ENCODE measurements at regions not wholly inside any gene's neighbourhood (a gene's known extent, or its start where the extent isn't known, plus 50 kb on each side); places are given as distances from the start of the nearest gene placed in this dataset.
A peak's percentile ranks its signal among the peaks of the same experiment; 100 is the strongest.
"Not testable (repeated sequence)": the region's sequence is repeated elsewhere in the genome, so short reads cannot be mapped to it uniquely, and the experiment has no call there.

DNA sequence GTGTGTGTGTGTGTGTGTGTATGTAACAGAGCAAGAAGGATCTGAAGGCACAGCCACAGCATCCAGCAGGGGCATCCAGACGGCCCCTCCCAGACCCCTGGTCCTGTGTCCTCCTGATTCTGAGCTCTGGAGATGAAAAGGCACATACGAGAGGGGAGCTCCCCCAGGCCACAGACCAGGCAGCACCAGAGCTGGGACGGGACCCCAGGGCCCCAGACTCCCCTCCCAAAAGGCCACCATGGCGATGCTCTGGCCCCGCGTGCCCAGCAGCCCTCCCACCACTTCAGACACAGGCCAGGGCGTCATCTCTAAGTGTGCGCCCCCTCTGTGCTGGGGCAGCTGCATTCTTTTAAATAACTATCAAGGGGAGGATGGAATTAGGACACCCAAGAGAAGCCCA is 245.8 kb downstream of the MATN1 start:
- DNase-seq, result no peak

DNA sequence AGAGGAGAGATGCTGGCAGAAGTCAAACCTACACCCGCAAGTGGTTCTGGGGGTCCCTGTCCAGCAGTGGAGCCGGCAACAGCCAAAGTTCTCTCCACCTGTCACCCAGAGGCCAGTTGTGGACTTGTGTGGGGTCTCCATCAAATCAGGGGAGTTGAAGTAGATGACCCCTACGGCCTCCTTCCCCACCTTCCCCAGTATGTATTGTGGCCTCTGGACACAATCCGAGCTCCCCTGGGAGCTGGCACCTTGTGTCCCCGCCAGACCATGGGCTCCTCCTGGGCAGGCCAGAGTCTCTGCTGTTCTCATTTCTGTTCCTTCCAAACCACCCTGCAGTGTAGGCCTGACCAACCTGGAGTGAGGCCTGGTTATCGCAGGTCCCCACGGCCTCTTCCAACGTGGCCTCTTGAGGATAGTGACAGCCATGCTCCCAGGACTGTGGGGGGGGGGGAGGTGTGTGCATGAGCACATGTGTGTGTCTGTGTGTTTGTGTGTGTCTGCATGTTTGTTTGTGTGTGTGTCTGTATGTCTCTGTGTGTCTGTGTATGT is 246.4 kb downstream of the MATN1 start:
- no peak for DNase-seq

DNA sequence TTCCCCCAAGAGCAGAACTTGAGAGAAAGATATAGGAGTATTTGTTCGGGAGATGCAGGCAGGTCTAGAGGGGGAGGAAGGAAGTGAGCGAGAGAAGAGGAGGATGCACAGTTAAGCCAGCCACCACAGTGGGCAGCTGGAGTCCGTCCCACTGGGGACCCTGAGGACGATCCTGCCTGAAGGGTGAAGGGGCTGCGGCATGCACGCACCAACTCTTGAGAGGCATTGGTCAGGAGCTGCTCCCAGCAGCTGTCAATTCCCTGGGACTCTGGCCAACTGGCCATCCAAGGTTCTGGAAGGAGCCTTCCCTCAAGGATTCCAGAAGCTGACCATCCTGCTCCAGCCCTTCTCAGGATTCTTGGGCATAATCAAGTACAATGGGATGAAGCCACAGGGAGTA is 246.9 kb downstream of the MATN1 start:
- no peak for DNase-seq

DNA sequence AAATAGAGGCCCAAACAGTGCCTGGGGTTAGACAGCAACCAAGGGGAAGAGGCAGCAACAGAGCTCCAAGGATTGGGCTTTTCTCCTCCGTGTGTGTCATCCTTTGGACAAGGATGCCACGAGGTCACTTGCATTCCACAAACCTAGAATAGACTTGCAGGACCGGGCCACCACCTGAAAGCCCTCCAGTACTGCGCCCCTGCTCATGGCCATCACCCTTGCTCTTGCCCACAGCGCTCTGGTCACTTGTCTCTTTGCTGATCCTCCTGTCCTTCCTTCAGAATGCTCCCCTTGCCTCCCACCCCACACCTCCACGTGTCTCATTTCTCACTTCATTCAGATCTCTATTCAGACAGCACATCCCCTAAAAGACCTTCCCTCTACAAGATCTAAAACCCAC is 247.4 kb downstream of the MATN1 start:
- no peak for DNase-seq

DNA sequence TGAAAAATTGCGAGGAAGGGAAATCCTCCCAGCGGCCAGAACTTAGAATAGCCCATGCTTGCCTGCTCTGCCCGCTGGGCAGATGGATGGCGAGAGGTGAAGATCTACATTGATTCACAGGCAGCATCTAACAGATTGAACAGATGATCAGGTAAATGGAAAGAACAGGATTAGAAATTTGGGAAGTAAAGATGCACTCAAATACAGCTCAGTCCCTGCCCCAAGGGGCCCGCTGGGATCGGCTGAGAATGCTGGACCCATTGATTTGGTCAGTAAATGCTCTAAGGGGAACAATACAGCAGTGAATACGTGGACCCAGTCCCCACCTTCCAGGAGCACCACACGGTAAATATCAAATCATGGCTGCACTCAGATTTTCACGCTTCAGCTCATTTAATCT is 248.2 kb downstream of the MATN1 start:
- no peak for DNase-seq

DNA sequence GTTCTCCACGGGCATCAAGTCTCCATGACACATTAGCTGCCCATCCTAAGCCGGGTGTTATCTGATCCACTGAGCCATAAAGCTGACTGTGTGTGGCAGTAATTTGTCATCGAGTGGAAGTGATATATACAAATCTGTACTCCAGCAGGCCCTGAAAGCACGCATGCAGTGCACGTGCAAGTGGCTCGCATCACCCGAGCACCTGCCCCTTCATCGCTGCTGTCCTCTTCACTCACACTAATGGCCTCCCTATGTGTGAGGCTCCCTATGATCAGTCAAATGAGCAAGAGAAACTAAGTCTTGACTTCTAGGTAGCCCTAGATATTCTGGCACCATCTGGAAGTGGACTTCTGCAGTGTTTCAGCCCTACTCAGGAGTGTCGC is 248.6 kb downstream of the MATN1 start:
- DNase-seq, result no peak

DNA sequence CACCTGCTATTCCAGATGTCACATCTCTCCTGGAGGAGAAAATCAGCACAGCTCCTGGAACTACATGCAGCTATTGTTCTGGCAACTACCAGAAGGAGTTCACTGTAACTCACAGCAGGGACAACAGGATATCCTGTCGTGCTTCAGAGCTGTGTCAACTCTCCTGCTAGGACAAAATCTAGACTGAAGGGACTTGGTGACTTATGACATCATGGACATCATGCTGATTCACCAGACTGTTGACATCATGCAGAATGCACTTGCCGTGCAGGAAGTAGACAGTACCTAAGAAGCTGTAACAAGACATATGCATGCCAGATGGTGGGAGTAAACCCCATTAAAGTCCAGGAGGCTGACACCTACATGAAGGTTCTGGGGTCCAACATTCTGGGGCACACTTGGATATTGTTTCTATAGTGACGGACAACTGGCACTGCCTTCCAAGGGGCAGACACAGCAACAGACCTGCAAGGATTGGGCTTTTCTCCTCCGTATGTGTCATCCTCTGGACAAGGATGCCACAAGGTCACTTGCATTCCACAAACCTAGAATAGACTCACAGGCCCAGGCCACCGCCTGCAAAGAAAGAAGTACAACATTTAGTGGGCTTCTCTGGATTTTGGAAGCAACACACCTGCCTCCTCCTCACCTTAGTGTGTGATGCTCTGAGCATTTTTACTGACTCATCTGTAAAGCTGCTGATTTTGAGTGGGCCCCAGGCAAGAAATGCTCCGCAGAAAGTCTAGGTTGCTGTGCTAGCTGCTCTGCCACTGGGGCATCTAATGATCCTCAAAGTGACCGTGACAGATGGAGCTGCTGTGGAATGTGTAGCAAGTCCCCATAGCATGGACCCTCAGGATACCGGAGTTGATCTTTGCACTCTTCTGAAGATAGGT is 249.2 kb downstream of the MATN1 start:
- DNase-seq, result no peak

DNA sequence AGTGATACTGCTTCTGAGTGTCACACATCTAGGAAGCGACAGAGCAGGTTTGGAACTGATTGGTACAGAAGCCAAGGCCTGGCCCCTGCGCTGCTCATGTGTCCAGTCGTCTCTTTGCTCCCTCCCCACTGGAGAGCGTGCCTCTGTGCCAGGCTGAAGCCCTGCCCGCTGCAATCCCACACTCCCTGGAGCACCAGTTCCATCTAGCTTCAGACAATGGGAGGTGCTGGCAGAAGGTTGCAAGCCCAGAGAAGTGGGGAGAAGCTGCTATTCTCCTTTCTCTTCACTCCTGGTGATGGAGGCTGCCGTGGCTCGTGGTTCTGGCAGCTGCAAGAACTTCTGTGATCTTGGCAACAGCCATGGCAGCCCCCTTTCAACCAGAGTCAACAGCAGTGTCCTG is 250.9 kb downstream of the MATN1 start:
- DNase-seq, result no peak

DNA sequence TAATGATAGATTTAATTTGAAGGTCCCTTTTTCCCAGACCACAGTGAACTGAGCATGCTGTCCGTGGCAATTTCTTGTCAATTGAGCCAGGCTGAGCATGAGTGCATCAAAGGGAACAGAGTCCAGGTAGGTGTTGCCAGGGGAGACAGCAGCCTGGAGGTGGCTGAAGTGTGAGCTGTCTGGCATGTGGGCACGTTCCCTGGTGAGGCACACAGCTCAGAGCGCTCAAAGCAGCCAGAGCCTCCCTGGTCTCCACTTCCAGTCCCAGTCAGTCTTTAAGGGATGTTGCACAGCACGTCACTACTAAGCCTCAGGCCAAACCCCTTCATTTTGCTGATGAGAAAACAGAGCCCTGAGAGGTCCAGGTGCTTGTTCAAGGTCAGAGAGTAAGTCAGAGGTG is 251.4 kb downstream of the MATN1 start:
- DNase-seq, result no peak

DNA sequence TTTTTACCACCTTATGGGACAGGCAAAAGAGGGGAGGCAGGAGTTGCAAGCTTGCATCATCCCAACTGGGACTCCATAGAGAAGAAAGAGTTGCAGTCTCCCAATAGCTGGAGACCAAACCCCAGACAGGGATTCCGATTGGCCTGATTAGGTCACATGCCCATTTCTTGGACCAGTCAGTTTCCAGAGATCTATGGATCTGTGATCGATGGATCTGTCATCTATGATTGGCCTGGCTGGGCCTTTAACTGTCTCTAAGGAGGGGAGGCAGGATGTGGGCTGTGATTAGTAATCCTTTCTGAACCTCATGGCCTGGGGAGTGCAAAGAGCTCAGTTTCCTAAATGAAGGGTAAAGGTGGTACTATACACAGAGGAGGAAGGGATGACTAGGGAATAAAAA is 252.1 kb downstream of the MATN1 start:
- no peak for DNase-seq

DNA sequence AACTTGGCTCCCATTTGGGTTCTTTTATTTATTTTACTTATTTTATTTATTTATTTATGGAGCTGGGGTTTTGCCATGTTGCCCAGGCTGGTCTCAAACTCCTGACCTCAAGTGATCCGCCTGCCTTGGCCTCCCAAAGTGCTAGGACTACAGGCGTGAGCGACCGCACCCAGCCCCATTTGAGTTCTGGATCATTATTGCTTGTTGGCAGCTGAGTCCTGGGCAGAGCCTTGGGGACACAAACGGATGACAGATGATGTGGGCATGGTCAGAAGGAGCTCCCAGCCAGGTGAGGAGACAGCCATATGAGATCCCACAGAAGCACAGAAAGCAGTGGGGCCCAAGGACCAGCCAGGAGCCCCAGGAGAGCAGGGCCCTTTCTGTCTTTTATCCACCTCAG is 254.0 kb downstream of the MATN1 start:
- DNase-seq, result no peak

DNA sequence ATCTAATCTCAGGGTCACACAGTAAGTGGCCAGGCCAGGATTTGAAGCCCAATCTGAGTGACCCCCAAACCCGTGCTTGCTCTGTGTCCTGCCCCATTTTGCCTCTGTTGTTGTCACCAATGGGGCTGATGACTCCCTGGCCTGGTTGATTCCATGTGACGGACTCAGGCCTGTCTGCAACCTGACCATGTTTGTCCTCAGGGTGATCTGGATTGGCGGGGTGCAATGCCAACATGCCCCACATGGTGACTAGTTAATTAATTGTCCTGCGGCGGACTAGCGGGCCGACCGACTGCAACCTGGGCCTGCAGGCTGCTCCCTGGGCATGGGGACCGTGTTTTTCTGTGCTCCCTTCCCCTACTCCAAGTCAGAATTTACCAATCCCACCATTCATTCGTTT is 256.3 kb downstream of the MATN1 start:
- no peak for DNase-seq

DNA sequence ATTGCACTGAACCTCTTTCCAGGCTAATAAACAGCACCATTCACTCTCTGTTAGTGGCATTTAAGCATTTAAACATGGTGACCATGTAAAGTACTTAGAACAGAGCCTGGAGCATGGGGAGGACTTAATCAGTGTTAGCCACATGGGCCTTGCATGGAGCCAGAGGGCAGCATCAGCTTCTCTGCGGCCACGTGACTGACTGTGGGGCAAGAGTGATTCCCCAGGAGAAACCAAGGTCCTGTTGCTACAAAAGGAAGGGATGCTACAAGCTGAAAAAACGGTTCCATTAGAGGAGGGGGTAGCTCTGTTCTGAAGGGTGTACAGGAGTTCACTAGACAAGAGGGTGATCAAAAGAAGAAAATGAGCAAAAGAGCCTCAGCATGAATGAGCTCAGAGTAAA is 256.8 kb downstream of the MATN1 start:
- no peak for DNase-seq

DNA sequence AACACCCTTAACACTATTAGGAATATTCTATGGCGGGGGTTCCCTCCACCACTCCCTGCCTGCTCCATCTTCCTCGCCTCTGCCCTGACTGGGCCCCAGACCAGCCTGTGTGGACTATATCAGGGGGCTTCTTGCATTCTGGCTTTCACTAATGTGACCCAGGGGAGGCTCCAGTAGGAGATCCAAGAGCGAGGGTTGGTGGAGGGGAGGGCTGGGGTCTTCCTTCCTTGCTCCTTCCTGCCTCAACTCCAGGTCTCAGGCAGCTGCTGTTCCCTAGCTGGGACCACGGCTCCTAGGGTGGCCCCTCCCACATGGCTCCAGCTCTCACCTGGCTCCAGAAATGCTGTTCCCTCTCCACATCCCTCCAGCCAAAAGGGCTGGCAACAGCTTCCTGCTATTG is 257.4 kb downstream of the MATN1 start:
- no peak for DNase-seq

DNA sequence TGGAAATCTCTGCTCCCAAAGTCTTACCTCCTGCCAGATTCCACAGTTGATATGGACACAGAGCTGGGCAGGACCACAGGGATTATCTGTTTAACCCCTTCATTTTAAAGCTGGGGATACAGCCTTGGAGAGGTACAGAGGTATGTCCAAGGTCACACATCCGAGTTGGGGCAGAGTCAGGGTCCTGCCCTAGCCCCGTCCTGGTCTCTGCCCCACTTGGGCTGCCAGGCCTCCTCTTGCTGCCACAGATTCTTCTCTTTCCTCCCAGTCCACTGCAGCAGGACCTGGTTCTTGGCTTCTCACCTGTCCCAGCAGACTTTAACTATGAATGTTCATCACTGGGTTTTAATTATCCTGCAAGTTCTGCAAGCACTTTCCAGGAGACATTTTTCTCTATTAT is 258.3 kb downstream of the MATN1 start:
- DNase-seq, result no peak

DNA sequence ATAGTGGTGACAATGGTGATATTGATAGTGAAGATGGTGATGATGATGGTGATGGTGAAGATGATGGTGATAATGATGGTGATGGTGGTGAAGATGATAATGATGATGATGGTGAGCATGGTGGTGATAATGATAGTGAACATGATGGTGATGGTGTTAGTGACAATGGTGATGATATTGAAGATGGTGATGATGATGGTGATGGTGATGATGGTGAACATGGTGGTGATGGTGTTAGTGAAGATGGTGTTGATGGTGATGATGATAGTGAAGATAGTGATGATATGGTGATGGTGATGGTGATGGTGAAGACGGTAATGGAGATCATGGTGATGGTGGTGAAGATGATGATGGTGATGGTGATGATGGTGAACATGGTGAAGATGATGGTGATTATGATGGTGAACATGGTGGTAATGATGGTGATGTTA is 259.2 kb downstream of the MATN1 start:
- DNase-seq, result no peak

DNA sequence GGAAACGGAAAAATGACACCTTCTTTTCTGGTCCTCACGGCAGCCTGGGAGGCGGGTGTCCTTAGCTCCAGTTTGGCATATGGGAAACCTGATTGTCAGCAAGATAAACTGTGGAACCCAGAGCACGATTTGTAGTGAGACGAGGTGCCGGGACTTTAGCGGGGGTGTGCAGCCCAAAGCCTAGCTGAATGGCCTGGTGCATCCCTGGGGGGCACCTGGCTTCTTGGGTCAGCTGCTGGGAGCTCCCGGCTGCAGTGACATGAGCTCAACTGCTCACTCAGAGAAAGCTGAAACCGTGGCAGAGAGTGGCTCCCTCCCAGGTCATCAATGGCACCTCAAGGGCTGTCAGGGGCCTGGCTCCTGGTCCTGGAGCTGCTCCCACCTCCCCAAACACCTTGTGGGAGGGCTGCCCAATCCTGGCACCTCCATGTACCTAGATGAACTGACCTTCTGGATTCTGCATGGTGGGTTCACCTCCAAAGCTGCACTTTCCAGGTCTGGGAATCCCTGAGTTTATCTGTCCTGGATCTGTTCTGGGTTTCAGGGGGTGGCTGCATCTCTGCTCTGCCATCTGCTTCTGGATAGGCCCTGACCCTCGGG is 260.5 kb downstream of the MATN1 start:
- DNase-seq, result no peak

DNA sequence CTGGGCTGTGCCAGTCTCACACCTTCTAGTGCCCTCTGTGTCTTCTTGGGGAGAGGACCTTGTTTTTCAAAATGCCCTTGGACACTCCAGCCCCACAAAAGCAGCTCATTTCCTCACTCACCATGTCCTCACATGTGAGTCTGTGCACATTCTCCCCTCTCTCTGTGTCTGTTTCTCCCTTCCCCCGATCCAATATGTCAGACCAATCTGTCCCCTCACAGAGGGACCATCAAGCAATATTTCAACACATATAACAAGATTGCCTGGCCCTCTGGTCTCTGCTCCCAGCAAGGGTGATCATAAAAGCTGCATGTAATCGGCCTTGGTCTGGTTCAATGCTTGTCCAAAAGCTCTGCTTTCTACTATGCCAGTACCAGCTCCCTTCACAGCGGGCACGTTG is 261.2 kb downstream of the MATN1 start:
- DNase-seq, result no peak

DNA sequence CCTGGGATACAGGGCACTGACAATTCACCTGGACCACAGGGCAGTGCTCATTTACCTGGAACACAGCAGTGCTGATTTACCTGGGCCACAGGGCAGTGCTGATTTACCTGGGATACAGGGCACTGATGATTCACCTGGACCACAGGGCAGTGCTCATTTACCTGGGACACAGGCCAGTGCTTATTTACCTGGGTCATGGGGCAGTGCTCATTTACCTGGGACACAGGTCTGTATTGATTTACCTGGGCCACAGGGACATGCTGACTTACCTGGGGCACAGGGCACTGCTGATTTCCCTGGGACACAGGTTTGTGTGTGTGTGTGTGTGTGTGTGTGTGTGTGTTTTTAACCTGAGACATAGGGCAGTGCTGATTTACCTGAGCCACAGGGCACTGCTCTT is 261.7 kb downstream of the MATN1 start:
- DNase-seq, result no peak

DNA sequence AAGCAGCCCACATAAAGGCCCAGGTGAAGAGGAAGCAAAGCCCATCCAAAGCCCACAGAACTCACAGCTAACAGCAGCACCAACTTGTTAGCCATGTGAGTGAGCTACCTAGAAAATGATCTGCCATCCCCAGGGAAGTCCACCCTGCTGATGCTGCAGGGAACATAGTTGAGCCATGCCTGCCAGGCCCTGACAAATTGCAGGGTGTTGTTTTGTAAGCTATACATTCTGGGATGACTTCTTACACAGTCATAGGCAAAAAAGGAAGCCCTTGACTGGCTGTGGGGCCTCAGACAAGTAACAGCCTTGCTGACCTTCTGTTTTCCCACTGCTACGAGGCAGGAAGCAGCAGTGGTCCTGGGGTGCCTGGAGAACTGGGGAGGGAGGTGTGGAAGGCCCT is 262.7 kb downstream of the MATN1 start:
- no peak for DNase-seq

DNA sequence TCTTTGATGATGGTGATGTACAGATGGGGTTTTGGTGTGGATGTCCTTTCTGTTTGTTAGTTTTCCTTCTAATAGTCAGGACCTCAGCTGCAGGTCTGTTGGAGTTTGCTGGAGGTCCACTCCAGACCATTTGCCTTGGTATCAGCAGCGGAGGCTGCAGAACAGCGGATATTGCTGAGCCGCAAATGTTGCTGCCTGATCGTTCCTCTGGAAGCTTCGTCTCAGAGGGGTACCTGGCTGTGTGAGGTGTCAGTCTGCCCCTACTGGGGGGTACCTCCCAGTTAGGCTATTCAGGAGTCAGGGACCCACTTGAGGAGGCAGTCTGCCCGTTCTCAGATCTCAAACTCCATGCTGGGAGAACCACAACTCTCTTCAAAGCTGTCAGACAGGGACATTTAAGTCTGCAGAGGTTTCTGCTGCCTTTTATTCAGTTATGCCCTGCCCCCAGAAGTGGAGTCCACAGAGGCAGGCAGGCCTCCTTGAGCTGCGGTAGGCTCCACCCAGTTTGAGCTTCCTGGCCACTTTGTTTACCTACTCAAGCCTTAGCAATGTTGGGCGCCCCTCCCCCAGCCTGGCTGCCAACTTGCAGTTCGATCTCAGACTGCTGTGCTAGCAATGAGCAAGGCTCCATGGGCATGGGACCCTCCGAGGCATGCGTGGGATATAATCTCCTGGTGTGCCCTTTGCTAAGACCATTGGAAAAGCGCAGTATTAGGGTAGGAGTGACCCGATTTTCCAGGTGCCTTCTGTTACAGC is 264.5 kb downstream of the MATN1 start:
- DNase-seq, result not testable (repeated sequence)

DNA sequence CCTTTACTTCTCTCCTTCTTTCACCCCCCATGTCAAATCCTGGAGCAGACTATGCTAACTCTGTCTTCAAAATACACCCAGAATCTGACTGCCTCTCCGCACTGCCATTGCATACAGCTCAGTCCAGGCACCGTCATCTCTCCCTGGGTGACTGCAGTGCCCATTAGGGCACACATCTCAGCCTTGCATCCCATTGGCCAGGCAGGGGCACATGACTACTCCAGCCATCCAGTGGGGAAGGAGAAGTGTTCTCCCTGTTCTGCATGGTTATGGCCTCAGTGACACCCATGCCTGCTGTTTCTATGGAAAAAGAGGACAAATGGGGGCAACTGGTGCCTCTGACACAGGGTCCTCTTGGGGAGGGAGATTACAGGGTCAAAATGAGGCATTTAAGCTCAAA is 270.5 kb downstream of the MATN1 start:
- DNase-seq, result peak; percentile 18

DNA sequence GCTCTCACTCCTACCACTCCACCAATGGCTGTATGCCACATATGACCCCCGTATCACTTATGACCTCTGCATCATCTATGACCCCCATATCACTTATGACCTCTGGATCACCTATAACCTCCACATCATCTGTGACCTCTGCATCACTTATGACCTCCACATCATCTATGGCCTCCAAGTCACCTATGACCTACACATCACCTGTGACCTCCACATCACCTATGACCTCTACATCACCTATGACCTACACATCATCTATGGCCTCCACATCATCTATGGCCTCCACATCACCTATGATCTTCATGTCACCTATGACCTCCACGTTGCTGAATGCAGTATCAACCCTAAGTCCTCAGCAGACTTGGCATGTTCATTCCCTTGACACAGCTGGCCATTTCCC is 271.2 kb downstream of the MATN1 start:
- no peak for DNase-seq

Measured in islet precursor cell (in vitro differentiated cells).